LNCAP (cell line): ENCODE measurements at regions not wholly inside any gene's neighbourhood (a gene's known extent, or its start where the extent isn't known, plus 50 kb on each side); places are given as distances from the start of the nearest gene placed in this dataset.

Source experiments
- CTCF ChIP-seq: fragments of 450-650 bp; IDR thresholded peaks from 2 replicates; pipeline ENCODE4 v1.5.1; 2017; ENCODE audit warnings: mild to moderate bottlenecking

GRCh38 chr6:77341058-77341986 is 122.0 kb downstream of the HTR1B start:
- no peak for TF ChIP-seq CTCF

GRCh38 chr6:77340331-77340730 is 123.0 kb downstream of the HTR1B start:
- TF ChIP-seq CTCF: no peak

DNA sequence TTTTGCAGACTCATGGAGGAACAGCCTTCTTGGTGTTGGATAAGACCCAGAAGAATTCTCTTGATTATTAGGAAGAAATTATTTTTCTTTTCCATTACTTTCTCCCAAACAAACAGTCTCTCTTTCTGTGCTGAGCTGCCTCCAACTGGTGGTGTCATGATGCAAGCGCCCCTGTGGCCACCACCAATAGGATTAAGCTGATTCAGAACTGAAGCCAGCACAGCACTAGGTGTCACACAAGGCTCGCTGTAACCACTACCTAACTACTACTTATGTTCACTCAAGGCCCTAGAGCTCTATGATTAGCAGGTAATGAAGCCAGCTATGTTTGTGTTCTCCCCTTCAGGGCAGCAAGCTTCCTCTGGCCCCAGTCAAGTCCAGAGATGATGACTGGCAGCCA is 123.4 kb downstream of the HTR1B start:
- no peak for TF ChIP-seq CTCF

GRCh38 chr6:77337392-77337791 is 125.9 kb downstream of the HTR1B start:
- no peak for TF ChIP-seq CTCF

GRCh38 chr6:77334093-77334492 is 129.2 kb downstream of the HTR1B start:
- no peak for TF ChIP-seq CTCF

DNA sequence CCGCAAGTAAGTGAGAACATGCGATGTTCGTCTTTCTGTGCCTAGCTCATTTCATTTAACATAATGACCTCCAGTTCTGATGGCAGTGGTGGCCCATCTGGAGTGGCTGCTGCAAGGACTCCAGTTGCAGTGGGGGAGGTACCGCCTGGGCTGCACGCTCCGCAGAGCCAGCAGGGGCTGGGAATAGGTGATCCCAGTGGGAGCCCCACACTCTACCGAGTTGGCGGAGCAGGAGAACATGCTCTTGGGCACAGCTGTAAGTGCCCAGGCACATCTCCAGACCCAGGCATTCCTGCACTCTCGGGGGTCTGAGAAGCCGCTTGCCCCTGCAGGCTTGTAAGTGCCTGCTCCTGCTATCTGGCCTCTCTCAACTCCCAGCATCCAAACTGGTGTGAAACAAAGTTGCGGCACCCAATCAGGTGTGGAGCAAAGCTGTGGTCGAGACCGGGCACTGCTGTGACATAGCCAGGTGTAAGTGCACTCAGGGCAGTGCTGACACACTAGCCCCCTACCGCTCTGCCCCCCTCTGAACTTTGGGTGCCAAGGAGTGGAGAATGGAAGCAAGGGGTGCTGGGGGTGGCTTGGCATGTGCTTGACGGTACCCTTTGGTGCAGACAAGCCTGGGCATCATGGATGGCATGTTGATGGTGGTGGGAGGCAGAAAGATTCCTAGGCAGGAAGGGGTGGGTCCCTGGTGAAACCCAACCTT is 130.2 kb downstream of the HTR1B start:
- no peak for TF ChIP-seq CTCF

DNA sequence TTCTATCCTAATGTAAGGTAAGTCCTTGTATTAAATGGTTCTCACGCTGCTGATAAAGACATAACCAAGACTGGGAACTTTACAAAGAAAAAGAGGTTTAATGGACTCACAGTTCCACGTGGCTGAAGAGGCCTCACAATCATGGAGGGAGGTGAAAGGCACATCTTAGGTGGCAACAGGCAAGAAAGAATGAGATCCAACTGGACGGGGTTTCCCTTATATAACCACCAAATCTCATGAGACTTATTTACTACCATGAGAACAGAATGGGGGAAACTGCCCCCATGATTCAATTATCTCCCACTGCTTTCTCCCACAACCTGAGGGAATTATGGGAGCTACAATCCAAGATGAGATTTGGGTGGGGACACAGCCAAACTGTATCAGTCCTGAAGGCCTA is 136.6 kb downstream of the HTR1B start:
- TF ChIP-seq CTCF: no peak
